Esophagus squamous epithelium (tissue), 4 donors: ENCODE measurements at regions not wholly inside any gene's neighbourhood (a gene's known extent, or its start where the extent isn't known, plus 50 kb on each side); places are given as distances from the start of the nearest gene placed in this dataset.

Experiments used
- CTCF ChIP-seq, 6 experiments: fragments of 450-650 bp in 4 of 6; fragments of 200-600 bp in 2 of 6; sonication (generic) in 2 of 6; IDR thresholded peaks; one replicate each; pipeline ENCODE4 v1.5.1; 2016 to 2019; ENCODE audit warnings: antibody characterized with exemption in 6 of 6, mild to moderate bottlenecking in 4 of 6, moderate library complexity in 4 of 6
- POLR2A ChIP-seq, 4 donors: fragments of 450-650 bp; IDR thresholded peaks; one replicate each; pipeline ENCODE4 v1.6.1; 2017; ENCODE audit warnings: antibody characterized with exemption in 4 of 4, mild to moderate bottlenecking in 4 of 4, moderate library complexity in 3 of 4

- TF ChIP-seq POLR2A (IDR thresholded peaks at IDR 0.05) (no peak), CTCF (IDR thresholded peaks at IDR 0.05) (no peak)
Measured at GRCh38 chr10:4016214-4016740, 231.3 kb upstream of the KLF6 start.
